Brain pericyte (primary cell): ENCODE measurements at regions not wholly inside any gene's neighbourhood (a gene's known extent, or its start where the extent isn't known, plus 50 kb on each side); places are given as distances from the start of the nearest gene placed in this dataset.

Experiments
- DNase-seq: peaks from one replicate; pipeline ENCODE4 v3.0.0-alpha.2; 2012; ENCODE audit warnings: low read depth, low spot score

GRCh38 chr6:110538416-110539160 is 62.2 kb upstream of the SLC22A16 start:
- no peak for DNase-seq

- DNase-seq: peak; percentile 88
Observed at GRCh38 chr6:110537208-110538123, 61.1 kb upstream of the SLC22A16 start.

- DNase-seq: peak; percentile 75
Observed at GRCh38 chr6:110534731-110535492, 58.5 kb upstream of the SLC22A16 start.

- no peak for DNase-seq
Observed at GRCh38 chr6:110532431-110532830, 56.0 kb upstream of the SLC22A16 start.

GRCh38 chr6:110530671-110531070 is 54.3 kb upstream of the SLC22A16 start:
- no peak for DNase-seq

- no peak for DNase-seq
Observed at GRCh38 chr6:110529907-110530306, 53.5 kb upstream of the SLC22A16 start.

- no peak for DNase-seq
Observed at GRCh38 chr6:110529355-110529754, 52.9 kb upstream of the SLC22A16 start.

GRCh38 chr6:110528930-110529325 is 52.5 kb upstream of the SLC22A16 start:
- DNase-seq: no peak

GRCh38 chr6:110528101-110528929 is 51.9 kb upstream of the SLC22A16 start:
- DNase-seq: no peak

GRCh38 chr6:110527516-110527915 is 51.1 kb upstream of the SLC22A16 start:
- DNase-seq: no peak

GRCh38 chr6:110526726-110527125 is 50.3 kb upstream of the SLC22A16 start:
- no peak for DNase-seq
